Cardiac muscle cell (in vitro differentiated cells and primary cell): ENCODE measurements at regions not wholly inside any gene's neighbourhood (a gene's known extent, or its start where the extent isn't known, plus 50 kb on each side); places are given as distances from the start of the nearest gene placed in this dataset.
A peak's percentile ranks its signal among the peaks of the same experiment; 100 is the strongest.

Experiments used
- DNase-seq, 2 donors: peaks; one replicate each; pipeline versions ENCODE4 v3.0.0 to v3.0.0-alpha.2; 2010 to 2017; ENCODE audit warnings: low read depth in 1 of 2, low spot score in 1 of 2
- H3K27ac ChIP-seq: fragments of 200-600 bp; sonication (generic); 2 replicates; pipeline ENCODE4 v1.5.1; 2016
- H3K27me3 ChIP-seq: fragments of 200-600 bp; sonication (generic); 2 replicates; pipeline ENCODE4 v1.6.0; 2016; ENCODE audit warnings: control low read depth
- H3K36me3 ChIP-seq: fragments of 200-600 bp; sonication (generic); 2 replicates; pipeline ENCODE4 v1.5.1; 2016; ENCODE audit warnings: control low read depth
- H3K4me1 ChIP-seq: fragments of 200-600 bp; sonication (generic); 2 replicates; pipeline ENCODE4 v1.8.1; 2017; ENCODE audit warnings: low read depth, mild to moderate bottlenecking, mixed run types
- H3K4me3 ChIP-seq: fragments of 200-600 bp; sonication (generic); 2 replicates; pipeline ENCODE4 v1.5.1; 2016; ENCODE audit warnings: mild to moderate bottlenecking
- H3K9me3 ChIP-seq: fragments of 200-600 bp; sonication (generic); 2 replicates; pipeline ENCODE4 v1.5.1; 2017; ENCODE audit warnings: low read depth, mild to moderate bottlenecking, control low read depth
- CTCF ChIP-seq: IDR thresholded peaks from 2 replicates; pipeline ENCODE4 v1.5.1; 2012; ENCODE audit warnings: low read depth, mild to moderate bottlenecking, low read length

GRCh38 chr3:110165370-110165743, 828.0 kb upstream of the DPPA4 start:
- Histone ChIP-seq H3K9me3 (no peaks in the 10 kb centered on the region), H3K36me3 (no peaks in the 10 kb centered on the region), H3K27me3 (no peaks in the 10 kb centered on the region), H3K4me3 (no peak overlapping the region), H3K4me1 (peaks cover 5% of the 10 kb centered on the region), H3K27ac (no peak overlapping the region)
- TF ChIP-seq CTCF = no peak
- peak in 1 of 2 donors; percentile 2 for DNase-seq

- peaks cover 5% of the 10 kb centered on the region for H3K4me1 ChIP-seq
- H3K27me3 ChIP-seq = no peaks in the 10 kb centered on the region
- no peak for TF ChIP-seq CTCF
- H3K9me3 ChIP-seq = no peaks in the 10 kb centered on the region
- peak in 1 of 2 donors; percentile 18 for DNase-seq
- no peak overlapping the region for H3K27ac ChIP-seq
- no peaks in the 10 kb centered on the region for H3K36me3 ChIP-seq
- H3K4me3 ChIP-seq = no peak overlapping the region
Measured at GRCh38 chr3:110165753-110166152, 828.4 kb upstream of the DPPA4 start.

- no peak overlapping the region for H3K27ac ChIP-seq
- no peaks in the 10 kb centered on the region for H3K36me3 ChIP-seq
- peaks cover 5% of the 10 kb centered on the region for H3K4me1 ChIP-seq
- TF ChIP-seq CTCF = no peak
- no peak overlapping the region for H3K4me3 ChIP-seq
- no peaks in the 10 kb centered on the region for H3K27me3 ChIP-seq
- DNase-seq = no peak
- H3K9me3 ChIP-seq = no peaks in the 10 kb centered on the region
Measured at GRCh38 chr3:110166791-110167190, 829.4 kb upstream of the DPPA4 start.

GRCh38 chr3:110174908-110175307, 837.6 kb upstream of the DPPA4 start:
- Histone ChIP-seq H3K9me3 (no peaks in the 10 kb centered on the region), H3K27ac (no peak overlapping the region), H3K4me3 (no peak overlapping the region), H3K27me3 (no peaks in the 10 kb centered on the region), H3K4me1 (no peaks in the 10 kb centered on the region), H3K36me3 (no peaks in the 10 kb centered on the region)
- no peak for DNase-seq
- no peak for TF ChIP-seq CTCF

GRCh38 chr3:110178965-110179364, 841.6 kb upstream of the DPPA4 start:
- DNase-seq = peak in 1 of 2 donors; percentile 41
- no peak for TF ChIP-seq CTCF

GRCh38 chr3:110180733-110181132, 843.4 kb upstream of the DPPA4 start:
- H3K27ac ChIP-seq = no peak overlapping the region
- H3K4me3 ChIP-seq = no peak overlapping the region
- no peaks in the 10 kb centered on the region for H3K9me3 ChIP-seq
- peak in 1 of 2 donors; percentile 76 for DNase-seq
- H3K4me1 ChIP-seq = no peaks in the 10 kb centered on the region
- TF ChIP-seq CTCF = peak; percentile 23
- H3K27me3 ChIP-seq = no peaks in the 10 kb centered on the region
- H3K36me3 ChIP-seq = no peaks in the 10 kb centered on the region

More at GRCh38 chr3:110178965-110179364, 841.6 kb upstream of the DPPA4 start:
- no peaks in the 10 kb centered on the region for H3K27me3 ChIP-seq
- H3K36me3 ChIP-seq = no peaks in the 10 kb centered on the region
- H3K9me3 ChIP-seq = no peaks in the 10 kb centered on the region
- no peak overlapping the region for H3K4me3 ChIP-seq
- H3K4me1 ChIP-seq = no peaks in the 10 kb centered on the region
- no peak overlapping the region for H3K27ac ChIP-seq
